ENCODE measurements at regions not wholly inside any gene's neighbourhood (a gene's known extent, or its start where the extent isn't known, plus 50 kb on each side); places are given as distances from the start of the nearest gene placed in this dataset.

DNA sequence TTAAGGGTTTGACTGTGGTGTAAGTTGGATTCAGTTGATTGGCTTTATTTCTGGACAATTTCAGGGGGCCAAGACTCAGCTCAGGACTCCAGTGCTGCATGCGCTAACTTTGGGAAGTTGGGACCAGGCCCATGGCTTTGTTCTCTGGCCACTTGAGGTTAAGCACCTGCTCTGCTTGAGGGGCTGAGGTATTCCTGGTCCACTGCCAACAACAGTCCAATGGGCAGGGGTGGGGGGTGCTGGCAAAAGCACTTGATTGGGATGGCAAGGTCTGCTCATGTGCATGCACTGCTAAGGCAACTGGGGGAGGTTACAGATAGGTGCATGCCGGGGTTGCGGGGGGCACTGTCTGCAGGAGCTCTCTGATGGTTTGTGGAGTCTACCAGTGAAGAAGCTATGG, 52.6 kb upstream of the ASB17 start:
- DNase-seq (ENCODE audit: low read depth in 2 of 2): no peak

DNA sequence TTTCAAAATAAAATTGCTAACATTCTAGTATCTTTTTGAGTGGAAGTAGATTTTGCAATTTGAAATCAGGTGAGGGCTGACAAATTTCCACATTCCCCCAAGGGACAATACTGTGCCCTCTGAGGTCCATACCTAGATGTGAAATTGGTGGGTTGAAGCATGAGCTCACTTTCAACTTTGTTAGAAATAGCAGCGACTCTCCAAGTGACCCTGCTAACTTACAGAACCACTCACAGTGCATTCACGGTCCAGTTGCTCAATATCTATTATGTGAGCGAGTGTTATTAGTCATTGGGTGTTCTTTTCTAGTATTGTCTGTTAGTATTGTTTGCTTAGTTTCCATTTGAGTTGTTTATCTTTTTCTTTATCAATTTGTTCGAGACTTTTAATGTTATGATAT, 53.6 kb upstream of the ASB17 start:
- DNase-seq (ENCODE audit: low read depth in 2 of 2): no peak

DNA sequence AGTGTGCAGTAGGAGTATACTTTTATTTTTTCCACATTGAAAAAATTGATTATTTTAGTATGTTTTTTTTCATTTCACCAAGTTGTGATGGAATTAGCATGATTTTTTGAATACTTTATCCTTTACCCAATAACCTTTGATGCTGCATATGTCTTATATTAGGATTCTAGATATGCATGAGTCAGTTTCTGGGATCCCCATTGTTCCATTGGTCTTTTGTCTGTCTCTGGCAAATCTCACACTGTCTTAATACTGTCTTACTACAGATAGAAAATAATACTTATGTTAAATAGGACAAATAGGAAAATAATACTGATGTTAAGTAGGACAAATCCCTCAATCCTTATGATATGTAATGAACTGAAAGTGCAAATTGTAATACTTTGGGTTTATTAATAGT, 54.3 kb upstream of the ASB17 start:
- DNase-seq (ENCODE audit: low read depth in 2 of 2): no peak

DNA sequence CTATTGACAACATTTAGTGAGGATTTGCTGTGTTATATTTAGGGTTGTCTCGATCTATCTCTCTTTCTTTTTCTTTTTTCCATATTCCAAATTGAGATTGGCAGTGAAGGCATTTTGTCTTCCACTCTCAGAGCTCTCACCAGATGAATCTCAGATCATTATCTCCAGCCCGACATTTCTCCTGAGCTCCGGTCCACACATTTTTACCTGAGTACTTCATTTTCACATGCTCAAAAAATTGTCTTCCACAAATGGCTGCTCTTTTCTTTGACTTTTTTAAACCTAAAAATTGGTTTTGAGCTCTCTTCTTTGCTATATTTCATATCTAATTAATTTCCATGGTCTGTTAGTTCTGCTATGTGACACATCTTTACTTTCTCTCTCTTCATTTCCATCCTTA, 56.9 kb upstream of the ASB17 start:
- DNase-seq (ENCODE audit: low read depth in 2 of 2): no peak

DNA sequence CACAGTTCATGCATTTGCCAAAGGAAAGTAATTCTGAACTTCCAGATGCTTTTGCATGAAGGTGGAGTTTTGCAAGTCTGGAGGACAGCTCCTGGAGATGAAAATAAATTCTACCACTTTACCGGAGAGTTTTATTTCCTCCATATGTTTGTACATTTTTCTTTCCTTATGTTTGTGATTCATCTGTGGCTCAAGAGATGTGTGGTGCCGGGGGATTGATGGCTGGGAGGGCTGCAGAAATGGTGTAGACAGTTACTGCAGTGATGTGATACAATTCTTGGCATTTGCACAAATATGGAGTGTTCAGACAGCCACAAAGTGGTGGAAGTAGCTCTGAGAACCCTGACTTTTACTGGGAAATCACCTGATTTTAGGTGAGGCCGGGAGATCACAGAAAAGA, 58.5 kb upstream of the ASB17 start:
- DNase-seq (ENCODE audit: low read depth in 2 of 2): no peak

DNA sequence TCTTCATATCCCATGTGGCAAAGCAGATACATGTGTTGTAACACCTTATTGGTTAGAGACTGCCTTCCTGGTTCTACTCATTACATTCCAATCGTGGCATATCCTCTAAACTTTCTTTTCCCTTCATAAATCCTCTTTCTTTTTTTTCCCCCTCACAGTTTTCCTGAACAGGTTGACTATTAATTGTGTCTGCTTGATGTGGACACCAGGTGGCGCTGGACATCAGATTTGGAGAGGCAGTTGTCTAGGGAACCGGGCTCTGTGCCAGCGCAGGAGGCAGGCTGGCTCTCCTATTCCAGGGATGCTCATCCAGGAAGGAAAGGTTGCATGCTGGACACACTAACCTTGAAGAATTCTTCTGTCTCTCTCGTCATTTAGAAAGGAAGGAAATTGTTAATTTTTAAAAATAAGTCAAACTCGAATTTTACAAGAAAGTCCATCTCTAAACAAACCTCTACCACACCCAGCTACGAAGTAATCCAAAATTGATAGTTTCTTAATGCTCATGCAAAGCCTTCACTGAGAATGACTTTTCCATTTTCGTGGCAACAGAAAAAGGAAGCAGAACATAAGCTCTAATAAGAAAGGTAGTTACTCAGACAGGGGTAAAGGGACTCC, 59.4 kb upstream of the ASB17 start:
- peak; percentile 13 to 34 for DNase-seq (ENCODE audit: low read depth in 2 of 2)

DNA sequence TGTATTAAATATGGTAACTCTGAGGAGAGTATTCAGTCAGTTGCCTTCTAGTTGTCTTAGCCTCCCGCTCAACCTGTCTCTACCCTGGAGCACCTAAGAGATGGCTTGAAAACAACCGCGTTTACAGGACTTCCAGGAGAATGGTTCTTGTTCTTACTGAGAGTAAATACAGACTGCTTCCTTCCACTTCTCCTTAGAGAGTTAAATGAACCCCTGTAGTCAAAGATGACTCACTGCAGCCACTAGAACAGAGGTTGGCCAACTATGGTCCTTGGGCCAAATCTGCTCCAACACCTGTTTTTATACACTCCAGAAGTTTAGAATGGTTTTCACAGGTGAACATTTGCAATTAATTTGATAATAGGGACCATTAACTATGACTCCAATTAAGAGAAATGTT, 60.1 kb upstream of the ASB17 start:
- no peak for DNase-seq (ENCODE audit: low read depth in 2 of 2)

DNA sequence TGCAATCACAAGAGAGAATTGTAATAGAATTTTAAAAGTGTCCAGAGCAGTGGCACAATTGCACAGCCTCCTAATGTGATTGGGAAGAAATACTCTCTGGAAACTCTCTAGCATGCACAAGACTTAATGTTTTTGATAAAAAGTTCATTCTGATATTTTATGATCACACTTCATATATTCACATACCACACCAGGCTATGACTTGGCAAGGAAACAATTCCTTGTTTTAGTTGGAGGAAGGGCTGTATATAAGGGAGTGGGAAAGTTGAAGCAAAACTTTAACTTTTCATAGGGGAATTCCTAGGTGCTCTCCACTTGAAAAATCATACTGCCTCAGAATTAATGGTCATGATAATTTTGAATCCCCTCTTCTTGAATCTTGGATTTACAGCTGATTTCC, 61.5 kb upstream of the ASB17 start:
- no peak for DNase-seq (ENCODE audit: low read depth in 2 of 2)

DNA sequence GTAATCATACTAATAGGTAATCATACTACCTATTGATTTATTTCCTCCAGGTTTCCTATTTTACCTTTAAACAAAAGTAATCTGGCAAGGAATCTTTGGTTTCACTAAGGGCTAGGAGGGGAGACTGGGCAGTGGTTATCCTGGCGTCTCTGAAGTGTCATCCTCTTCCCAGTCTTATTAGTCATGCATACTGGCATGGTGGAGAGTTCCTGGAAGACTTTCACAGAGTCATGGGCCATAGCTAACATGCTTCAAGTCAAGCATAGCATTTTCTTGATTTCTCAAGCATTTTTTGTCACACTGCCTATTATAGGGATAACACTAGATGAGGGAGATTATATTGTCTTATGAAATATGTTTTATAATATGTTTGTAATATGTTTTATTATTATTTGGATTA, 64.0 kb upstream of the ASB17 start:
- DNase-seq (ENCODE audit: low read depth in 2 of 2): no peak

DNA sequence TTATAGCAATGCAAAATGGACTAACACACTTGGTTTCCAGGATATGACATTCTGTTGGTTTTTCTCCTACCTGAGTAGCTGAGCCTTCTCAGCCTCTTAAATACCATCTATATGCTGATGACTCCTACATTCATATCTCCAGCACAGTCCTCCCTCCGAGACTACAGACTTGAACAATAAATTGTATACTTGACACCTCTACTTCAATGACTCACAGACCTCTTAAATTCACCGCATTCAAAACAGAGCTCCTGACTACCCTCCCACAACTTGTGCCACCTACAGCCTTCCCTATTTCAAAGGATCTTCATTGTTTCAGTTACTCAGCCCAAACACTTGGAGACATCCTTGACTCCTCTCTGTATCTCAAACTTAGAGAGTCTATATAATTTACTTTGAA, 66.8 kb upstream of the ASB17 start:
- DNase-seq (ENCODE audit: low read depth in 2 of 2): no peak

DNA sequence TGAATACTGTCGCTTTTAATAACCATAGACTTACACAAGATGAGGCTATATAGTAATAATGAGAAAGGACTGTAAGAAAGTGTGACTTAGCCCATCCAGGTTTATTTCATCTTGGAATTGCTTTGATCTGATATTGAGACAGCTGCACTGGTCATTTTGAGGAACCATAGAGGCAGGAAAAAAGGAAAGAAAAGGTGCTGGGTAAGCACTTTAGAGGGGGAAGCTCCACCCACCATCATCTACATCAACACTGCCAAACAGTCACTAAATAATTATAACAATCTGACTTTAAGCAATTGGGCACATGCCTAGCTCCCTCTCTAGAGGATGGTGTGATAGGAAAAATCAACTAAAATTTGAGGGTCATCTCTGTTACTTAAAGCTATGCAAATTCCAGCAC, 70.6 kb upstream of the ST6GALNAC3 start:
- DNase-seq (ENCODE audit: low read depth in 2 of 2): no peak

DNA sequence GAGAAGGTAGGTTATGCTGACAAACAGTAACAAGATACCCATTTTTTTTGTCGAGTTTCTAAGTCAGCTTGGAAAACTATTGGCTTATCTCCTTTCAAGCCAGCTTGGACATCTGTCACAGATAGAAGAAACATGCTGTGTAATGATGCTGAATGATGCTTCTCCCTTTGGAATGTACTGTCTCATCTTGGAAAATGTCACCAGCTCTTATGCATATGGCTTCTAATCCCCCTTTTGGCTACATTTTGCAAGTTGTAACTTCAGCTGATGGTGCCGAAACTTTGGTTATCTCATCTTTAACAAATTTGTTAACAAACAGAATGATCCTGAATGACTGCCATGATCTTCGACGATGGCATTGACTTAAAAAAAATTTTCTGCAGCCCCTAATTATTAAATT, 68.8 kb upstream of the ST6GALNAC3 start:
- DNase-seq (ENCODE audit: low read depth in 2 of 2): no peak

DNA sequence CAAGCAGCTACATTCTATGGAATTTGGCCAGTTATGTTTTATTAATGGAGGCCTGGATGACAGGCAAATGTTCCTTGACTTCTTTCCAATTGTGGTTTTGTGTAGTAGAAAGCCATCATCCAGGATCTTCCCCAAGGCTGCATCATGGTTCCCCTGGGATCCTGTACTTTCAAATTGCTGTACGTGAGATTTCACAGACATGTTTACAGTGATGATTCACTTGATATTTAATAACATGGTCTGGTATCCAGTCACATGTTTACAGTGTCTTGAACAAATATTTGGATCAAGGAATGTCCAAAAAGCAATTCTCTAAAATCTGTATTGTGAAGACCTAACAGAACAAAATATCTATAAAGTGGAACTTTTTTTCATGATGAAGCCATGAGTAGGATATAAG, 68.3 kb upstream of the ST6GALNAC3 start:
- DNase-seq (ENCODE audit: low read depth in 2 of 2): no peak

DNA sequence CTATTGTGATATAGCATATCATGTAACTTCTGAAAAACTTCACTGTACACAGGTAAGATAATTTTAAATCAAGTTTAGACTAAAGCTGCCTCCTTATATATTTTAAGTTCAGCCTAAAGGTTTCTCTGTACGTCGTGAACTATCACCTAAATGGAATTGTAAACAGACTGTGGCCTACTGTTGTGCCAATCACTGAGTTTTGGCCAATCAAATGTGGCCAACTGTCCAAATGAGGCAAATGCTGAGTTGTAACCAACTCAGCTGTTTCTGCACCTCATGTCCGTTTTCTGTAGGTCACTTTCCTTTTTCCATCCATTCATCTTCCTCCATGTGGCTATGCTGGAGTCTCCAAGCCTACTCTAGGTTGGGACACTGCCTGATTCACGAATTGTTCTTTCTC, 63.7 kb upstream of the ST6GALNAC3 start:
- DNase-seq (ENCODE audit: low read depth in 2 of 2): no peak

DNA sequence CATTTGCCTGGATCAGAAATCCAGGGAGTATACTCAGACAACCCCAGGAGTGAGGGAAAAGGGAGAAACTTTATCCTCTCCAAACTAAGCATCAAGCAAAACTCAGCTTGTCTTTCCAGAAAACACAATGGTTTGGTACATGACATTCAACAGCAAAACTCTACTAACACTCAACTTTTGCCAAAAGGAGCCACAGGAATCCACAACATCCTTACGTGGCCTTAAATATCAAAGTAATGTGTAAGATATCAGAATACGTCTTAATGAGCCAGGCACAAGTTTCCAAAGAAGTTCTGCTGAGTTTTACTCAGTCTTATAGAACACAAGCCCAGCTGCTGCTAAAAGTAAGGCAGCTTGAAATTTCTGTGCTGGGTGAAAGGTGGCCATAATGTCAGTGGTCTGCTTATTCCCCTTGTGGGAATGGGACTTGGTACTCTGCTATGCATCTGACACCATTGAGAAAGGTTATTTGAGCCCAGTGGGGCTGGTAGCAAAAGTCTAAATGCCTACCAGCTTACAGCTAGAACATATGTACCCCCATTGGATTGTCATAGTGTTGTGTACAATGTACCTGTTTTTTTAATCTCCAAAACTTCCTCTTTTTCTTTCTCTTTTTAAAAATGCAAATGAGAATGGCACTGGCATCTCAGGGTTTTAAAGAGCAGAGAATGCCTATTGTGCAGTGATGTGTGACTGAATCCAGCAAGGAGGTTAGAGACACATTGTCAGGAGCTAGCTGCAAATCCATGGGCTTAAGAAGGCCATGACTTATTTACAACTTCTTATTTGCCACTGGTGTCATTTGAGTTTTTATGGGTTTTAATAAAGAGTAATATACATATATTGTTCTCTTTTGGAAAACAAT, 62.0 kb upstream of the ST6GALNAC3 start:
- no peak for DNase-seq (ENCODE audit: low read depth in 2 of 2)

DNA sequence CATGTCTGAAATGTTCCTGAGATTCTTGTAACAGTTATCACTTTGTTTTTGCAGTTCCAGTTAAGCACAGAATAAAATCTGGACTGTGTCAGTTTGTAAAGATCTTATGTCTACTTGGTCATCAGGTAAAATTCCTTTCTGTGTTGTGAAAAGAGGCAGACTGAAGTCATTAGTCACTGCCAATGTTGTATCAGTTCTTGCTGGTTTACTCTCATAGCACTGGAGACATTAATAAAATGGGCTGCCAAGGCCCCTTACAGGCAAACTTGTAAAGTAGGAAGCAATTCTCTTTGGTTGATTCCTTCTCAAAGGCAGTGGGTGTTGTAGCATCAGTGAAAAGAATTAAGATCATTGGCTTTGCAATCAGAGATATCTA, 61.4 kb upstream of the ST6GALNAC3 start:
- no peak for DNase-seq (ENCODE audit: low read depth in 2 of 2)

DNA sequence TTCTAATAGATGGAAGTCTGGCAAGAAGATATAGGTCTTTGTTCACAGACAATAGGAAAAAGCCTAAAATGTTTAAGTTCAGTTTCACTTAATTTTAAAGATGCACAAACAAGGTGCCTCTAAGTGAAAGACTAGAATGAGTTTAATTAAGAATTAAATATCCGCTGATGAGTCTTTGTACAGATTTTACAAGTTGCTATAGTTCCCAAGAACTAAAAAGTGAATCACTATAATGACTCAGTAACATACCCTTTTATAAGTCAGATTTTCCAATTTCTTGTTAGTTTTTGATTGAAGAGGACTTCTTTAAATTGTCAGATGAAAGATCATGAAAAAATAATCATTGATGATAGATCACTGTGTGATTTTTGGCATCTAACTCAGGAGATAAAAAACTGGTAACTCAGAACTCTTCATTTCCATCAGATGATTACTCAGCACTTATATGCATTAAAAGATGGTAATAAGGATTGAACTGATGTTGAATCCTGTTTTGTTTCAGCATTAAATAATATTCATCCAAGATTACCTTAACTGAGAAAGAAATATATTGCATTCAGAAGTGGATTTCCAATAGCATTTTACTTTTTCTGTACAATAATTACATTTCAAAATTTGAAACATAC, 59.0 kb upstream of the ST6GALNAC3 start:
- no peak for DNase-seq (ENCODE audit: low read depth in 2 of 2)

DNA sequence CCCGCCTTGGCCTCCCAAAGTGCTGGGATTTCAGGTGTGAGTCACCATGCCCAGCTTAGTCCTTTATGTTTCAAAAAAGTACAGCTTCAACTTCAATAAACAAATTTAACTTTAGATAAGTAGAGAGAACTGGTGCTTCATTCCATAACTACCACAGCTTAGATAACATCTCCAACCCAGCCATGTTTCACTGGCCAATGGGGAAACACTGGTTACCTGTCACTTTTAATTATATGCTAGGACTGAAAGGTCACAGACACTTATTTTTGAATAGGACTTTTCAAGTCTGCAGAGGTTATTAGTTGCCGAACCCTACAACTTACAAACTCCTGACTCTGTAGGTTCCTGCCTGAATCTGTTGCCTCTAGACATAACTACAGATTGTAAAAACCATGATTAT, 56.5 kb upstream of the ST6GALNAC3 start:
- no peak for DNase-seq (ENCODE audit: low read depth in 2 of 2)

DNA sequence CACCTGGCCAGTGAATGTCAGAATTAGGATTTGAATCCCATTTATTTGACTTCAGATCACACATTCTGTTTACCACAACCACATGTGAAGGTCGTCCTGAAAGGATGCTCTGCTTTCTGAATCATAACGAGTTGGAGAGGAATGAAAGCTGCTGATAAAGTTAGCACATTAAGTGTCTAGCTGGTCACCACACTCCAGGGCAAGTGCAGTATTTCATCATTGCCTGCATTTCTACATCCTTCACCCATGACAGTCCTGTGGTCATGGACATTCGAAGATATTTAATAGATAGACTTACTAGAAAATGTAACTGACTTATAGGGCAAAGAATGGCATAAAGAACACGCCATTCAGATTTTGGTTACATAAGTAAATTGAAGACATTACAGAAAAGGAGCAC, 52.7 kb upstream of the ST6GALNAC3 start:
- no peak for DNase-seq (ENCODE audit: low read depth in 2 of 2)

DNA sequence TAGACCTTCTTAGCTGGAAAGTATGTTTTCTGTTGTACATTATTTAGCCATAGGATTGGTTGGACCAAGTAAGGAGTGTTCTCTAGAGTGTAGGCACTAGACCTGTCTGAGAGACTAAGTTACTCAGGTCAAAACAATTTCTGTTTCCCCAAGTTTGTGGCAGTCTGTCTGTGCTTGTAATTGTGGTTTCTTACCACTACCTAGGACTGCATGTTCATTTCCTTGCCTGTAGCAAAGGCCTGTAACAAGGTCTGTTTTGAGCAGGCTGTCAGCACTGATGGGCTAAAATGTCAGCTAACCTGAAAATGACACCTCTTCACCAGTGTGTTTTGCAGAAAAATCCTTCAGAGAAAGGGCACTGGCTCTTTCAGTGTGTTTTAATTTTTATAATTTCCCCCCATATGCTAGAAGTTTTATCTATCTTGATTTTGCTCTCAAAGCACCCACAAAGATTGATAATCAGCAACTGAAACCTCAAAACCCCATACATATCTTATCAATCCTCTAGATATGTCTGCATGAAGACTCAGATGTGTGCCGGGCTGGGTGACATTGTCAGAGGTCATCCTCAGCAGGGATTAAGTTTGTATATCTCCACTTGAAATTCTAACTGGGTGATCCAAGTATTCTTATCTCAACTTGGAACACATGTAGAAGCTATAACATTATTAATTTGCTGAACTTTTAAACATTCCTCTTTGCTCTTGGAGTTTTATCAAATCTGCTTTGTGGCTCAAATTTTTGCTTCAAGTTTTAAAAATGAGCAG, 50.7 kb upstream of the ST6GALNAC3 start:
- DNase-seq (ENCODE audit: low read depth in 2 of 2): no peak
